ENCODE measurements at regions not wholly inside any gene's neighbourhood (a gene's known extent, or its start where the extent isn't known, plus 50 kb on each side); places are given as distances from the start of the nearest gene placed in this dataset.

GRCh38 chr10:6642876-6643275 is 62.8 kb upstream of the PRKCQ start:
- DNase-seq (ENCODE audit: low read depth) = peak; percentile 18

DNA sequence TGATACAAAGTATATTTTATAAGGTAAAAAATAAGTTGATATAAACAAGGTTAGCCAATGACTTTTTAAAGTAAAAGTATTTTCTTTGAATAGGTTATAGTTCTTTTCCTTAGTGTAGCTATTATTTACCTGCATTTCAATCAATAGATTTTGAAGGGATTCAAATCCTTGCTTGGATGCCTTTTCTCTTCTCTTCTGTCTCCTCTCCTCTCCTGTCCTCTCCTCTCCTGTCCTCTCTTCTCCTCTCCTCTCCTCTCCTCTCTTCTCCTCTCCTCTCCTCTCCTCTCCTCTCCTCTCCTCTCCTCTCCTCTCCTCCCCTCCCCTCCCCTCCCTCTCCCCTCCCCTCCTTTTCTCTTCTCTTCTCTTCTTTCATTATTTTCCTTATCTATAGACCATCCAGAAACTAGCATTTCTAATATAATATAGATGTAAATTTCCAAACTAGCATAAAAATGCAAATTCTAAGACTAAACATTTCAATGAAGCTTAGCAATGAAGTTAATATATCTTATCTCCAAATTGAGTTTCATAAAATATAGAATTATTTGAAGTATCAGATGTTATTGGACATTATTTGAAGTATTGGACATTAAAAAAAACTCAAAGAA is 60.5 kb upstream of the PRKCQ start:
- no peak for DNase-seq (ENCODE audit: low read depth)

GRCh38 chr10:6637053-6637452 is 57.0 kb upstream of the PRKCQ start:
- DNase-seq (ENCODE audit: low read depth) = no peak

- no peak for DNase-seq (ENCODE audit: low read depth)
These were observed 55.7 kb upstream of the PRKCQ start for GRCh38 chr10:6635784-6636183.

All from CMK (cell line).